Panc1 (cell line): ENCODE measurements at regions not wholly inside any gene's neighbourhood (a gene's known extent, or its start where the extent isn't known, plus 50 kb on each side); places are given as distances from the start of the nearest gene placed in this dataset.

Experiments
- POLR2AphosphoS5 ChIP-seq: IDR thresholded peaks from 2 replicates; pipeline ENCODE4 v1.6.1; 2012; ENCODE audit warnings: mild to moderate bottlenecking, low read depth, low read length, moderate library complexity
- SIN3A ChIP-seq: IDR thresholded peaks from 2 replicates; pipeline ENCODE4 v1.6.1; 2012; ENCODE audit warnings: low read depth, mild to moderate bottlenecking, low read length, moderate library complexity, borderline replicate concordance; ENCODE audit not compliant: insufficient read depth
- TF ChIP-seq, protein P1 (sequence below): fragments of 450-650 bp; IDR thresholded peaks from 2 replicates; pipeline ENCODE4 v1.5.1; 2017; ENCODE audit warnings: mild to moderate bottlenecking
- TF ChIP-seq, protein P2 (sequence below), 2 experiments: IDR thresholded peaks; 2 replicates each; pipeline ENCODE4 v1.6.1; 2011 to 2012; ENCODE audit warnings: low read depth in 2 of 2, control low read depth in 1 of 2, low read length in 1 of 2, mild to moderate bottlenecking in 1 of 2, moderate library complexity in 1 of 2; ENCODE audit not compliant: insufficient read depth in 1 of 2

DNA sequence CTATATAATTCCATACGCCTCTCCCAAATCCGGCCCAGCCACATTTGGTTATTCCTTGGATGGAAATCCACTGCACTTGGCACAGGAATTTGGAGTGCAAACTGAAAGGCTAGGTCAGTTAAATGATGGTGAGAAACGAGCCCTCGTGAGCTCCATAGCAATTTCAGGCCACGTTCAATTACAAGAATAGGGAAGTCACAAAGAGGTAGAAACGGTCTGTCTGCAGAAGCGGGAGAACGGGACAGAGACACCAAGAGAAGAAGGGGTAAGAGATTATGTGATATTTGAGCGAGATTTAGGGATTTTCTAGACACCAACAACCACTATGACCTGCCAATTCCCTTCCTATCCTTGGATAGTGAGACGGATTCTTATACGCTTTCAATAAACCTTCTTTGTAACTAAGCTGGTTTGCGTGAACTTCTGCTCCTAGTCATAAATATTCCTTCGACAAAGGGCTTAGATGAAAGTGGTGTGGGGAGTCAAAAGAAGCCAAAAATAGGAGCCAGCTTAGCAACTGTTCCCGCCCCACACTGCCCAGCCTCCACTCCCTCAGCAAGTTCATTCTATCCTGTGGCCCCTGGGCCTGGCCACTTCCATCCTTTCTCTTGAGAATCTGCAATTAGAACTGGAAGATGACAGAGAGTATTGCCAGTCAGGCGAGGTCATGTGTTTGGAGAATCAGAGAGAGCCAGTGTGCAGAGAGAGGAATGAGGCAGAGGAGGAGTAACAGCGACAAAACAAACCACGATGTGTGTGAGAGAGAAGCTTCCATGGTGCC is 118.4 kb downstream of the ZNF608 start:
- TF ChIP-seq POLR2AphosphoS5 (no peak), SIN3A (no peak)
- TF ChIP-seq, protein P1, sequence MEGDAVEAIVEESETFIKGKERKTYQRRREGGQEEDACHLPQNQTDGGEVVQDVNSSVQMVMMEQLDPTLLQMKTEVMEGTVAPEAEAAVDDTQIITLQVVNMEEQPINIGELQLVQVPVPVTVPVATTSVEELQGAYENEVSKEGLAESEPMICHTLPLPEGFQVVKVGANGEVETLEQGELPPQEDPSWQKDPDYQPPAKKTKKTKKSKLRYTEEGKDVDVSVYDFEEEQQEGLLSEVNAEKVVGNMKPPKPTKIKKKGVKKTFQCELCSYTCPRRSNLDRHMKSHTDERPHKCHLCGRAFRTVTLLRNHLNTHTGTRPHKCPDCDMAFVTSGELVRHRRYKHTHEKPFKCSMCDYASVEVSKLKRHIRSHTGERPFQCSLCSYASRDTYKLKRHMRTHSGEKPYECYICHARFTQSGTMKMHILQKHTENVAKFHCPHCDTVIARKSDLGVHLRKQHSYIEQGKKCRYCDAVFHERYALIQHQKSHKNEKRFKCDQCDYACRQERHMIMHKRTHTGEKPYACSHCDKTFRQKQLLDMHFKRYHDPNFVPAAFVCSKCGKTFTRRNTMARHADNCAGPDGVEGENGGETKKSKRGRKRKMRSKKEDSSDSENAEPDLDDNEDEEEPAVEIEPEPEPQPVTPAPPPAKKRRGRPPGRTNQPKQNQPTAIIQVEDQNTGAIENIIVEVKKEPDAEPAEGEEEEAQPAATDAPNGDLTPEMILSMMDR = no peak
- TF ChIP-seq, protein P2, sequence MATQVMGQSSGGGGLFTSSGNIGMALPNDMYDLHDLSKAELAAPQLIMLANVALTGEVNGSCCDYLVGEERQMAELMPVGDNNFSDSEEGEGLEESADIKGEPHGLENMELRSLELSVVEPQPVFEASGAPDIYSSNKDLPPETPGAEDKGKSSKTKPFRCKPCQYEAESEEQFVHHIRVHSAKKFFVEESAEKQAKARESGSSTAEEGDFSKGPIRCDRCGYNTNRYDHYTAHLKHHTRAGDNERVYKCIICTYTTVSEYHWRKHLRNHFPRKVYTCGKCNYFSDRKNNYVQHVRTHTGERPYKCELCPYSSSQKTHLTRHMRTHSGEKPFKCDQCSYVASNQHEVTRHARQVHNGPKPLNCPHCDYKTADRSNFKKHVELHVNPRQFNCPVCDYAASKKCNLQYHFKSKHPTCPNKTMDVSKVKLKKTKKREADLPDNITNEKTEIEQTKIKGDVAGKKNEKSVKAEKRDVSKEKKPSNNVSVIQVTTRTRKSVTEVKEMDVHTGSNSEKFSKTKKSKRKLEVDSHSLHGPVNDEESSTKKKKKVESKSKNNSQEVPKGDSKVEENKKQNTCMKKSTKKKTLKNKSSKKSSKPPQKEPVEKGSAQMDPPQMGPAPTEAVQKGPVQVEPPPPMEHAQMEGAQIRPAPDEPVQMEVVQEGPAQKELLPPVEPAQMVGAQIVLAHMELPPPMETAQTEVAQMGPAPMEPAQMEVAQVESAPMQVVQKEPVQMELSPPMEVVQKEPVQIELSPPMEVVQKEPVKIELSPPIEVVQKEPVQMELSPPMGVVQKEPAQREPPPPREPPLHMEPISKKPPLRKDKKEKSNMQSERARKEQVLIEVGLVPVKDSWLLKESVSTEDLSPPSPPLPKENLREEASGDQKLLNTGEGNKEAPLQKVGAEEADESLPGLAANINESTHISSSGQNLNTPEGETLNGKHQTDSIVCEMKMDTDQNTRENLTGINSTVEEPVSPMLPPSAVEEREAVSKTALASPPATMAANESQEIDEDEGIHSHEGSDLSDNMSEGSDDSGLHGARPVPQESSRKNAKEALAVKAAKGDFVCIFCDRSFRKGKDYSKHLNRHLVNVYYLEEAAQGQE (IDR thresholded peaks at IDR 0.05; ENCODE audit: insufficient read depth in 1 of 2, low read depth in 2 of 2, low read length in 1 of 2) = no peak
